Kidney tubule cell (primary cell): ENCODE measurements at regions not wholly inside any gene's neighbourhood (a gene's known extent, or its start where the extent isn't known, plus 50 kb on each side); places are given as distances from the start of the nearest gene placed in this dataset.
"Not testable (repeated sequence)": the region's sequence is repeated elsewhere in the genome, so short reads cannot be mapped to it uniquely, and the experiment has no call there.

Experiments used
- DNase-seq: peaks from one replicate; pipeline ENCODE4 v3.0.0-alpha.2; 2018; ENCODE audit warnings: low spot score

- DNase-seq, result peak; percentile 42
Observed at GRCh38 chrX:65451663-65452062, 82.9 kb downstream of the LAS1L start.

- DNase-seq, result no peak
Observed at GRCh38 chrX:65420154-65420553, 114.4 kb downstream of the LAS1L start.

- not testable (repeated sequence) for DNase-seq
Observed at GRCh38 chrX:65407662-65408061, 126.9 kb downstream of the LAS1L start.

GRCh38 chrX:65407157-65407626 is 127.4 kb downstream of the LAS1L start:
- DNase-seq, result no peak

GRCh38 chrX:65406532-65406931 is 128.1 kb downstream of the LAS1L start:
- DNase-seq, result no peak

- no peak for DNase-seq
Observed at GRCh38 chrX:65392284-65392683, 142.3 kb downstream of the LAS1L start.

GRCh38 chrX:65389120-65389519 is 145.5 kb downstream of the LAS1L start:
- not testable (repeated sequence) for DNase-seq
